Mucosa of rectum (tissue), 2 donors: ENCODE measurements at regions not wholly inside any gene's neighbourhood (a gene's known extent, or its start where the extent isn't known, plus 50 kb on each side); places are given as distances from the start of the nearest gene placed in this dataset.
"Not testable (repeated sequence)": the region's sequence is repeated elsewhere in the genome, so short reads cannot be mapped to it uniquely, and the experiment has no call there.

Experiments used
- H3K27ac ChIP-seq, 2 donors: one replicate each; pipeline ENCODE4 v1.7.0; 2013; ENCODE audit warnings: inconsistent platforms in 2 of 2, low read depth in 2 of 2, low read length in 2 of 2
- H3K27me3 ChIP-seq, 2 donors: one replicate each; pipeline ENCODE4 v1.7.0; 2013; ENCODE audit warnings: low read length in 2 of 2; ENCODE audit not compliant: control insufficient read depth in 2 of 2, insufficient read depth in 2 of 2
- H3K36me3 ChIP-seq, 2 donors: one replicate each; pipeline ENCODE4 v1.7.0; 2013; ENCODE audit warnings: low read length in 2 of 2; ENCODE audit not compliant: control insufficient read depth in 2 of 2, insufficient read depth in 2 of 2
- H3K4me1 ChIP-seq, 2 donors: one replicate each; pipeline ENCODE4 v1.7.0; 2013; ENCODE audit warnings: low read length in 2 of 2, mild to moderate bottlenecking in 1 of 2; ENCODE audit not compliant: control insufficient read depth in 2 of 2, insufficient read depth in 2 of 2
- H3K4me3 ChIP-seq, 2 donors: one replicate each; pipeline ENCODE4 v1.7.0; 2013; ENCODE audit warnings: low read length in 2 of 2
- H3K9ac ChIP-seq, 2 donors: one replicate each; pipeline ENCODE4 v1.7.0; 2013; ENCODE audit warnings: low read length in 2 of 2, low read depth in 1 of 2, mild to moderate bottlenecking in 1 of 2
- H3K9me3 ChIP-seq, 2 donors: one replicate each; pipeline ENCODE4 v1.7.0; 2013; ENCODE audit warnings: low read length in 2 of 2; ENCODE audit not compliant: control insufficient read depth in 2 of 2
- donor health status: healthy.
- donor health status: Normal muscosa, but diverticular disease.

GRCh38 chr11:91528965-91529364 is 695.7 kb upstream of the FAT3 start:
- H3K36me3 ChIP-seq, result no peaks in the 10 kb centered on the region
- H3K27me3 ChIP-seq, result no peaks in the 10 kb centered on the region
- H3K9me3 ChIP-seq, result no peaks in the 10 kb centered on the region
- H3K9ac ChIP-seq, result no peak overlapping the region
- H3K4me3 ChIP-seq, result no peak overlapping the region
- no peak overlapping the region for H3K27ac ChIP-seq
- H3K4me1 ChIP-seq, result no peaks in the 10 kb centered on the region

GRCh38 chr11:91527380-91528030 is 697.1 kb upstream of the FAT3 start:
- H3K27me3 ChIP-seq, result no peaks in the 10 kb centered on the region
- H3K4me1 ChIP-seq, result no peaks in the 10 kb centered on the region
- H3K9me3 ChIP-seq, result no peaks in the 10 kb centered on the region
- no peak overlapping the region for H3K4me3 ChIP-seq
- no peak overlapping the region for H3K9ac ChIP-seq
- no peaks in the 10 kb centered on the region for H3K36me3 ChIP-seq
- no peak overlapping the region for H3K27ac ChIP-seq

GRCh38 chr11:91513734-91514133 is 710.9 kb upstream of the FAT3 start:
- Histone ChIP-seq H3K9ac (no peak overlapping the region), H3K4me1 (no peaks in the 10 kb centered on the region), H3K4me3 (no peak overlapping the region), H3K9me3 (no peaks in the 10 kb centered on the region), H3K36me3 (no peaks in the 10 kb centered on the region), H3K27me3 (no peaks in the 10 kb centered on the region), H3K27ac (no peak overlapping the region)

- Histone ChIP-seq H3K9ac (no peak overlapping the region), H3K4me3 (no peak overlapping the region), H3K4me1 (no peaks in the 10 kb centered on the region), H3K9me3 (no peaks in the 10 kb centered on the region), H3K27ac (no peak overlapping the region), H3K27me3 (no peaks in the 10 kb centered on the region), H3K36me3 (no peaks in the 10 kb centered on the region)
Measured at GRCh38 chr11:91497847-91498246, 726.8 kb upstream of the FAT3 start.

- H3K4me1 ChIP-seq, result no peaks in the 10 kb centered on the region
- H3K9ac ChIP-seq, result no peak overlapping the region
Measured at GRCh38 chr11:91495837-91496236, 728.8 kb upstream of the FAT3 start.

GRCh38 chr11:91489989-91490388 is 734.6 kb upstream of the FAT3 start:
- Histone ChIP-seq H3K4me3 (no peak overlapping the region), H3K27ac (no peak overlapping the region), H3K9ac (no peak overlapping the region), H3K9me3 (no peaks in the 10 kb centered on the region), H3K27me3 (no peaks in the 10 kb centered on the region), H3K36me3 (no peaks in the 10 kb centered on the region), H3K4me1 (no peaks in the 10 kb centered on the region)

More at GRCh38 chr11:91495837-91496236, 728.8 kb upstream of the FAT3 start:
- Histone ChIP-seq H3K9me3 (no peaks in the 10 kb centered on the region), H3K27me3 (no peaks in the 10 kb centered on the region), H3K36me3 (no peaks in the 10 kb centered on the region), H3K27ac (no peak overlapping the region), H3K4me3 (no peak overlapping the region)

- not testable (repeated sequence) for H3K9me3 ChIP-seq, H3K27me3 ChIP-seq, H3K4me3 ChIP-seq, H3K27ac ChIP-seq, H3K4me1 ChIP-seq, H3K9ac ChIP-seq, H3K36me3 ChIP-seq
Measured at GRCh38 chr11:91483956-91484355, 740.7 kb upstream of the FAT3 start.

- H3K27ac ChIP-seq, H3K27me3 ChIP-seq, H3K9me3 ChIP-seq, H3K4me1 ChIP-seq, H3K9ac ChIP-seq, H3K36me3 ChIP-seq, H3K4me3 ChIP-seq: not testable (repeated sequence)
Measured at GRCh38 chr11:91481875-91482274, 742.7 kb upstream of the FAT3 start.

GRCh38 chr11:91470656-91471055 is 754.0 kb upstream of the FAT3 start:
- no peak overlapping the region for H3K27ac ChIP-seq
- no peaks in the 10 kb centered on the region for H3K9me3 ChIP-seq
- no peak overlapping the region for H3K4me3 ChIP-seq
- no peaks in the 10 kb centered on the region for H3K27me3 ChIP-seq
- no peaks in the 10 kb centered on the region for H3K4me1 ChIP-seq
- H3K9ac ChIP-seq, result no peak overlapping the region
- no peaks in the 10 kb centered on the region for H3K36me3 ChIP-seq

- no peak overlapping the region for H3K9ac ChIP-seq
- H3K27me3 ChIP-seq, result no peaks in the 10 kb centered on the region
- H3K4me3 ChIP-seq, result no peak overlapping the region
- no peaks in the 10 kb centered on the region for H3K9me3 ChIP-seq
- no peak overlapping the region for H3K27ac ChIP-seq
- no peaks in the 10 kb centered on the region for H3K4me1 ChIP-seq
- no peaks in the 10 kb centered on the region for H3K36me3 ChIP-seq
Measured at GRCh38 chr11:91459840-91460239, 764.8 kb upstream of the FAT3 start.

- Histone ChIP-seq H3K4me1 (no peaks in the 10 kb centered on the region), H3K27me3 (no peaks in the 10 kb centered on the region), H3K27ac (no peak overlapping the region), H3K9ac (no peak overlapping the region), H3K4me3 (no peak overlapping the region), H3K9me3 (no peaks in the 10 kb centered on the region), H3K36me3 (no peaks in the 10 kb centered on the region)
Measured at GRCh38 chr11:91446267-91446666, 778.4 kb upstream of the FAT3 start.
